ENCODE measurements at regions not wholly inside any gene's neighbourhood (a gene's known extent, or its start where the extent isn't known, plus 50 kb on each side); places are given as distances from the start of the nearest gene placed in this dataset.

DNA sequence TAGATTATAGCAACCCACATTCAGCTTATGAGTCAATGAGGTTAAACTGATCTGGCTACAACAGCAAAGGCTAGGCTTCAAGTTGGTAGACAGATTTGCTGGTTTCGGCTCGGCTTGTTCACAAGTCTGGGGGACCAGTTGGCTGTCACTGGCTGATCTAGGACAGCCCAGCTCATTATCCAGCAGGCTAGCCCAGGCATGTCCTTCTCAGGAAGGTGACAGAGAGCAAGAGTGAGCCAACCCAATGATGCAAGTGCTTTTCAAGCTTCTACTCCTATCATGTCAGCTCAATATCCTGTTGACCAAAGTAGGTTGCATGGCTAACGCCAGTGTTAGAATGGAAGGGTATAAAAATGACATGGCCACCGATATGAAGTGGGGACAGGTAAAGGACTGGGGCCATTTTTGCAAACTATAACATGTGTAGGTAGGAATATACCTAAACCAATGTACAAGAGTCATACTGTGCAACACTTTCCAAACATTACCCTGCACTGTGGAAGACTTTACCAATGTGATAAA lies 220.9 kb upstream of the SOX21 start:
- no peak overlapping the region for H3K27ac ChIP-seq
- no peaks in the 10 kb centered on the region for H3K36me3 ChIP-seq
- TF ChIP-seq CTCF (IDR thresholded peaks at IDR 0.05), result no peak
- TF ChIP-seq POLR2A (IDR thresholded peaks at IDR 0.05), result no peak
- no peak for TF ChIP-seq POLR2AphosphoS5 (IDR thresholded peaks at IDR 0.05)
- H3K27me3 ChIP-seq (replicated peaks; ENCODE audit: insufficient read depth), result no peaks in the 10 kb centered on the region
- intact Hi-C loops (cut with DNase I), result no loop called here
- no peaks in the 10 kb centered on the region for H3K4me1 ChIP-seq (replicated peaks)
- H3K9me3 ChIP-seq, result no peaks in the 10 kb centered on the region
- DNase-seq (ENCODE audit: low spot score), result no peak
- H3K4me3 ChIP-seq, result no peak overlapping the region
- 95% methylated on average over 4 of the region's 4 CpGs for WGBS

DNA sequence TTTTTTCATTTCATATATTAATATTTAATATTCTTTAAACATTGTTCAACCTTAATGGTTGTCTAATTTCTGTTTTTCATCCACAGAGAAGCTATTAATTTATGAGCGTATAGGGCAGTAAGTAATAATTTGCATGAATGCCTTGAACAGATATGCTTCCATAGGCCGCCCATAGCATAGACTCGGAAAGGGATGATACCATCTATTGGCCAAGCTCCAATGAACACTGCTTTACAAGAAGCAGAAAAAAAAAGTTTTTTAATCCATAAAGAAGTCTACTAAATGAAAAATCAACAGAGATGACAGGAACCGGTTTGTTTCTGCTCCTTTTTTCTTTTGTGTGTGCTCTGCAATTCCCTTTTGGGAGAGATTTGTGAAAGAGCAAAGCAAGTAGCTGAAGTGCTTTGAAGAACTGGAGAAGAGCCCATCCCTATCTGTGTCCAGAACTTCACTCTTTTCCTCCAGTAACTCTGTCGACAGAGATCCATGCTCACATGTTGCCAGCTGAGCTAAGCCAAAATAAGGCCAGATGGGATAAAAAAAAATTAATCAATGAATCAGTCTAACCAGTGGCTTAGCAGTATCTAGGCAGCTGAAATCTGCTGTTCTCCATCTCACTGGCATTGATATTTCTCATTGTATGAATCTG lies 215.9 kb upstream of the SOX21 start:
- H3K36me3 ChIP-seq, result no peaks in the 10 kb centered on the region
- no peak overlapping the region for H3K27ac ChIP-seq
- DNase-seq (ENCODE audit: low spot score), result no peak
- no peak for TF ChIP-seq POLR2AphosphoS5 (IDR thresholded peaks at IDR 0.05)
- H3K4me1 ChIP-seq (replicated peaks), result no peaks in the 10 kb centered on the region
- intact Hi-C loops (cut with DNase I), result no loop called here
- no peak overlapping the region for H3K4me3 ChIP-seq
- no peaks in the 10 kb centered on the region for H3K9me3 ChIP-seq
- H3K27me3 ChIP-seq (replicated peaks; ENCODE audit: insufficient read depth), result no peaks in the 10 kb centered on the region
- 20% methylated on average over 5 of the region's 5 CpGs for WGBS

DNA sequence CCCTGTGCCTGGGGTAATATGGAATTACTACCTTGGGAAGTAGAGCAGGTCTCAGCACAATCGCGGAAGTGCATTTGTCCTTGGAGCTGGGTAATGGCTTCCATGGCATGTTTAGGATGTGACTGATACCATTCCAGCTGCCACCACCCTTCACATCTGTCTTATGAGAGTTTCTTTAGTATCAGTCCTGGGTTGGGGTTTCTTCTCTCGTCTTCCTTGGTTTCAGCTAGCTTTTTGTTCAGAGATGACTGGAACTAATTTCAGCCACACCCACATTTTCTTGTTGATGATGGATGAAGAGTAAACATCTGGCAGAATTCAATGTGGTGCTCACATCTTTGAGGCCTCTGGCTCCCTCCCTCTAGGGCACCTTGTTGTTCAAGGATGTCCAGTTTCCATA lies 212.9 kb upstream of the SOX21 start:
- intact Hi-C loops (cut with DNase I), result no loop called here
- WGBS, result 63% methylated on average over 3 of the region's 3 CpGs

DNA sequence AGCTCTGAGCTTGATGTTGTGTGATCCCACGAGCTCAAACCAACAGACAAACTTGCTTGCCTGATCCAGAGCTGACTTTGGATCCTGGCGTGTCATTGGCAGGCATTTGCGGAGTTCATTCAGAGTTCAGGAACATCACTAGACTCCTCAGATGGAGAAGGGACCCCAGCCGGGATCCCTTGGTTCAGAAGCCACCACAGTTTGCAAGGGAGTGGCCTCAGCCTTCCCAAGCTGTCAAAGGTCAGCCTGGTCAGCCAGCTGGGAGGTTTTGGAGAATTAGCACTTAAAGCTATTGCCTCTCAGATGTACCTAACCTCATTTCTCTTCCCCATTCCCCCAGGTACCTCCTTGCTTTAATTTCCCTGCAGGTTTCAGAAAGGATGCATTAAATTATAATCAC lies 208.8 kb upstream of the SOX21 start:
- H3K4me1 ChIP-seq (replicated peaks), result no peaks in the 10 kb centered on the region
- H3K27me3 ChIP-seq (replicated peaks; ENCODE audit: insufficient read depth), result no peaks in the 10 kb centered on the region
- H3K36me3 ChIP-seq, result no peaks in the 10 kb centered on the region
- H3K4me3 ChIP-seq, result no peak overlapping the region
- WGBS, result 46% methylated on average over 4 of the region's 4 CpGs
- TF ChIP-seq CTCF (IDR thresholded peaks at IDR 0.05) (no peak), POLR2A (IDR thresholded peaks at IDR 0.05) (no peak), POLR2AphosphoS5 (IDR thresholded peaks at IDR 0.05) (no peak)
- no peaks in the 10 kb centered on the region for H3K9me3 ChIP-seq
- H3K27ac ChIP-seq, result no peak overlapping the region
- DNase-seq (ENCODE audit: low spot score), result no peak
- intact Hi-C loops (cut with DNase I), result no loop called here

More for the DNA sequence above, 212.9 kb upstream of the SOX21 start:
- Histone ChIP-seq H3K4me1 (replicated peaks) (no peaks in the 10 kb centered on the region), H3K9me3 (no peaks in the 10 kb centered on the region), H3K4me3 (no peak overlapping the region), H3K36me3 (no peaks in the 10 kb centered on the region), H3K27ac (no peak overlapping the region), H3K27me3 (replicated peaks; ENCODE audit: insufficient read depth) (no peaks in the 10 kb centered on the region)
- TF ChIP-seq POLR2AphosphoS5 (IDR thresholded peaks at IDR 0.05), result no peak
- no peak for TF ChIP-seq CTCF (IDR thresholded peaks at IDR 0.05)
- TF ChIP-seq POLR2A (IDR thresholded peaks at IDR 0.05), result no peak
- DNase-seq (ENCODE audit: low spot score), result no peak

- TF ChIP-seq CTCF (IDR thresholded peaks at IDR 0.05) (no peak), POLR2AphosphoS5 (IDR thresholded peaks at IDR 0.05) (no peak), POLR2A (IDR thresholded peaks at IDR 0.05) (no peak)
- intact Hi-C loops (cut with DNase I), result no loop called here
- 95% methylated on average over 2 of the region's 2 CpGs for WGBS
- H3K9me3 ChIP-seq, result no peaks in the 10 kb centered on the region
- H3K27ac ChIP-seq, result no peak overlapping the region
- H3K4me1 ChIP-seq (replicated peaks), result no peaks in the 10 kb centered on the region
- no peaks in the 10 kb centered on the region for H3K36me3 ChIP-seq
- H3K4me3 ChIP-seq, result no peak overlapping the region
- no peaks in the 10 kb centered on the region for H3K27me3 ChIP-seq (replicated peaks; ENCODE audit: insufficient read depth)
- no peak for DNase-seq (ENCODE audit: low spot score)
Measured at GRCh38 chr13:94920578-94920977, 208.2 kb upstream of the SOX21 start.

Data from prostate gland (tissue), 2 donors.